HG03439 (cell line): ENCODE measurements at regions not wholly inside any gene's neighbourhood (a gene's known extent, or its start where the extent isn't known, plus 50 kb on each side); places are given as distances from the start of the nearest gene placed in this dataset.

Source experiments
- ATAC-seq: cut with Tn5 transposase; IDR thresholded peaks from one replicate; pipeline ENCODE4 v1.9.1; 2021; ENCODE audit warnings: mild to moderate bottlenecking, moderate library complexity; ENCODE audit not compliant: unreplicated experiment

GRCh38 chr2:7774481-7774880 is 857.3 kb downstream of the RNF144A start:
- ATAC-seq = no peak

- no peak for ATAC-seq
Measured at GRCh38 chr2:7777668-7778067, 860.5 kb downstream of the RNF144A start.

GRCh38 chr2:7780321-7780720 is 863.1 kb downstream of the RNF144A start:
- no peak for ATAC-seq

GRCh38 chr2:7785700-7786099 is 868.5 kb downstream of the RNF144A start:
- no peak for ATAC-seq

- ATAC-seq = no peak
Measured at GRCh38 chr2:7788736-7789135, 871.5 kb downstream of the RNF144A start.

GRCh38 chr2:7792031-7792651 is 874.9 kb downstream of the RNF144A start:
- no peak for ATAC-seq

- ATAC-seq = no peak
Measured at GRCh38 chr2:7795778-7796563, 878.8 kb downstream of the RNF144A start.

GRCh38 chr2:7800031-7800430 is 881.8 kb upstream of the ID2 start:
- no peak for ATAC-seq

- ATAC-seq = no peak
Measured at GRCh38 chr2:7801212-7801611, 880.6 kb upstream of the ID2 start.

GRCh38 chr2:7803515-7803914 is 878.3 kb upstream of the ID2 start:
- ATAC-seq = no peak

- no peak for ATAC-seq
Measured at GRCh38 chr2:7809640-7810039, 872.2 kb upstream of the ID2 start.

- ATAC-seq = no peak
Measured at GRCh38 chr2:7811073-7811472, 870.8 kb upstream of the ID2 start.

- ATAC-seq = no peak
Measured at GRCh38 chr2:7812231-7812995, 869.4 kb upstream of the ID2 start.

GRCh38 chr2:7813541-7814292 is 868.1 kb upstream of the ID2 start:
- ATAC-seq = no peak

- ATAC-seq = no peak
Measured at GRCh38 chr2:7815726-7816125, 866.1 kb upstream of the ID2 start.

GRCh38 chr2:7816233-7816632 is 865.6 kb upstream of the ID2 start:
- ATAC-seq = no peak

GRCh38 chr2:7816944-7817343 is 864.9 kb upstream of the ID2 start:
- no peak for ATAC-seq

- no peak for ATAC-seq
Measured at GRCh38 chr2:7819316-7819715, 862.5 kb upstream of the ID2 start.

- no peak for ATAC-seq
Measured at GRCh38 chr2:7819850-7820249, 862.0 kb upstream of the ID2 start.

GRCh38 chr2:7824211-7824610 is 857.6 kb upstream of the ID2 start:
- no peak for ATAC-seq
